ENCODE measurements at regions not wholly inside any gene's neighbourhood (a gene's known extent, or its start where the extent isn't known, plus 50 kb on each side); places are given as distances from the start of the nearest gene placed in this dataset.

DNA sequence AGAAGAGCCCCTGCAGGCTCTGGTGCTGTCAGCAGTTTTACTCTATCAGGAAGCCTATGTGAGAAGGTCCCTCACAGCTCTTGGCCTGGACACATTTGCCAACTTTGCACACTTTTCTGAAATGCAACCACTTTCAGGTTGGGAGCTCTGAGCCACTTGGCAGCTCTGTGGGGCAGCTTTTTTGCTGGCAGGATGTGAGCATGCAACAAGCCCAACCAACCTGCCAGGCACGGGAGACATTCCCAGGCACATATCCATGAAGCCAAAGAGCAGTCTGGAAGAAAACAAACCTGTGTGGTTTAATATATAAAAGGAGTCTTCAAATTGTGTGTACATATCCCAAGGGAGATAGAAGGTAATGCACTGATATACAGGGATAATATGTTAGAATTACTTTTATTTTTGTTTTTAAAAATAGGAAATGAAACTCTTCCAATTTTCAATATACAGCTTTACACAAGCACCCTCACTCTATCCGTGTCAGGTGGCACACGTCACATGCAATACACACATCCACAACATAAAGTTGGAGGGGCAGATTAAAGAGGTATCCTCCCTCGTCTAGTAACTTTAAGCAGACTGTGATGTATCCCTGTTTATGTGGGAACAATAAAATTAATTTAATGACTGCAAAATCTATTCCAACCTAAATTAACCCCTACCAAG, 57.4 kb upstream of the COX10 start:
- no peak overlapping the region for H3K4me3 ChIP-seq (ENCODE audit: low read depth, low read length)
- no peak for DNase-seq (ENCODE audit: low read depth)

DNA sequence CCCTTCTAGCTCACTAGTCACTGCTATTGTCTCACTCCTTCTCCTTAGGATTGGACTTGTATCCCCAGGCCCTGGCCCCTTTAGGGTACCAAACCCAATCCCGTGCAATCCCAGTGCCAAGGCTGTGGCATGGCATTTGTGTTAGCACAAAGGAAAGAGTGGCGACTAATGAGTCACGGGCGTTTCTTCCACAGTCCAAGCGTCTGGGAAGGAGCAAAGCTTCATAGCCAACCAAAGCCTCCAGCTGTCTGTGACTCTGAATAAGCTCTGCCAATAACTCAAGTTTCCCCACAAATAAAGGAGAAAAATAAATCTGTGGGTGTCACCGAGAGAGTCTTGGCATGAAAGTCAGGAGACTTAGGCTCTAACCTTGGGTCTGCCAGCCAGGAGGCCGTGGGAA, 54.6 kb upstream of the COX10 start:
- no peak overlapping the region for H3K4me3 ChIP-seq (ENCODE audit: low read depth, low read length)
- no peak for DNase-seq (ENCODE audit: low read depth)

DNA sequence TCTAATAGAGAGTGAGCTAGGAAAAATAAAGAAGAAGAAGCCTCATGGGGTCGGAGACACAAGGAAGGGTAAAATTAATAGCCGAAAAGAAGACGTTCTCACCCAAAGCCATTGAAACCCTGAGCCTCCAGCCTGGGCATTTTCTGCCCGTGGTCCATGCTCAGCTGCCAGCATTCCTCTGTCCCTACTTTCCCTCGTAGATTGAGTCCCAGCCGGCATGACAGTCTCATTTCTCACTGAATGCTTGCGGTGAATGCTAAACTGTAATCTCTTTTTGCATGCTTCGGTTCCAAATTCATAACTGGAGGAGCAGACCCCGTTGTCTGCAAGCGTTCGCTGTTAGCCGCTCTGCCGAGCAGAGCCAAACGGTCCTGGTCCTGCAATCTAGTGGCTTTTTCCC, 54.0 kb upstream of the COX10 start:
- no peak overlapping the region for H3K4me3 ChIP-seq (ENCODE audit: low read depth, low read length)
- no peak for DNase-seq (ENCODE audit: low read depth)

DNA sequence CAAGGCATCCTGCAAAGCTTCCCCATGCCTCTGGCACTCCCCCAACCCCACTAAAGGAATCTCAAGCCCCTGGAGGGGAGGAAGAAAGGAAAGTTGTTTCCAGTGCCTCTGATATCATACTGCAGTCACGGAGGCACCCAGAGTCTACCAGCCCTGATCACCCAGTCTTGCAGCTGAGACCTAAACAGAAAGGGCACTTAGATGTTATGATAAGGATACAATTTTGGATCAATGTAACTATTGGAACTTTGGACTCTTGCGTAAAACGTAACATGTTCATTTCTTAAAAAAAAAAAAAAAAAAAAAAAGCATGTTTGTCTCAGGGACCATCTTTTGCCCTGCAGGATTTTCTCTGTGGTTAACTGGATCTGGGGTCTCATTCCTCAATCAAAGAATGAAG, 52.4 kb upstream of the COX10 start:
- no peak for DNase-seq (ENCODE audit: low read depth)
- H3K4me3 ChIP-seq (ENCODE audit: low read depth, low read length) = no peak overlapping the region

DNA sequence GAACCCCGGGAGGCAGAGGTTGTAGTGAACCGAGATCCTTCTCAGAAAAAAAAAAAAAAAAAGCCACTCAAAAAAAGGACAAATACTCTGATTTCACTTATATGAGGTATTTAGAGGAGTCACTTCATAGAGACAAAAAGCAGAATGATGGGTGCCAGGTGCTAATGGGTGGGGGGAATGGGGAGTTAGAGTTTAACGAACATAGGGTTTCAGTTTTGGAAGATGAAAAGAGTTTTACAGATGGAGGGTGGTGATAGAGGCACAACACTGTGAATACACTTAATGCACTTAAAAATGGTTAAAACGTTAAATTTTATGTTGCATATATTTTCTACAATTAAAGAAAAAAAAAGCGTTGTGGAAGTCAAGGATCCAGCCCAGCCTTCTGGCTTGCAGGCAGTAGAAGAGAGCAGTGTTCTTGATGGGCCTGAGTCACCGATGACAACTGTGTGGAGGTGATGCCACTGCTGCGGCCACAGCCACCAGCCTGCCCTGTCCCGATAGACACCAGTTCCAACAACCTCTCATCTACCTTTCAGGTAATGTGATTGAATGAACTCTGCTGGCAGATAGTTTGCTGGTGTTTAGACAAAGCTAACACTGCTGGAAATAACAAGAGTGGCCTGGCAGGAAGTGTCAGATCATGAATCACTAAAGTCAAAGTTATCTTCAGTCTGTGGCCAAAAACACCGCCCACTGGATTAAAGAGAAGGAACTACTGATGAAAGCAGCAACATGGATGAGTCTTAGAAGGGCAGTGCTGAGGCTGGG, 49.9 kb upstream of the COX10 start:
- no peak overlapping the region for H3K4me3 ChIP-seq (ENCODE audit: low read depth, low read length)
- peak; percentile 16 for DNase-seq (ENCODE audit: low read depth)

Data from skeletal muscle cell (primary cell).